Liver (tissue), 3 donors: ENCODE measurements at regions not wholly inside any gene's neighbourhood (a gene's known extent, or its start where the extent isn't known, plus 50 kb on each side); places are given as distances from the start of the nearest gene placed in this dataset.

Experiments used
- GABPA ChIP-seq, 2 donors: IDR thresholded peaks in 1 of 2; conservative IDR thresholded peaks in 1 of 2; 2 replicates each; pipeline ENCODE4 v1.6.1; 2016; ENCODE audit warnings: antibody characterized with exemption in 2 of 2, mild to moderate bottlenecking in 1 of 2, moderate library complexity in 1 of 2
- HNF4G ChIP-seq: IDR thresholded peaks from 2 replicates; pipeline ENCODE4 v1.6.1; 2016; ENCODE audit warnings: antibody characterized with exemption
- JUND ChIP-seq, 2 donors: IDR thresholded peaks; 2 replicates each; pipeline ENCODE4 v1.6.1; 2016; ENCODE audit warnings: antibody characterized with exemption in 2 of 2
- TAF1 ChIP-seq: conservative IDR thresholded peaks from 2 replicates; pipeline ENCODE4 v1.6.1; 2016; ENCODE audit warnings: antibody characterized with exemption, mild to moderate bottlenecking
- ZBTB33 ChIP-seq: IDR thresholded peaks from 2 replicates; pipeline ENCODE4 v1.6.1; 2016; ENCODE audit warnings: antibody characterized with exemption
- TF ChIP-seq, protein P1 (sequence below): fragments of 150-350 bp; IDR thresholded peaks from 2 replicates; pipeline ENCODE4 v1.5.1; 2017; ENCODE audit warnings: improper control_type of control experiment, low read depth, low read length; ENCODE audit not compliant: missing input control
- TF ChIP-seq, protein P2 (sequence below): IDR thresholded peaks from 2 replicates; pipeline ENCODE4 v1.6.1; 2016; ENCODE audit warnings: antibody characterized with exemption
- donor health status: healthy.
- donor health status: healthy.

GRCh38 chr13:40251343-40252032 lies 415.0 kb downstream of the FOXO1 start:
- TF ChIP-seq, protein P1, sequence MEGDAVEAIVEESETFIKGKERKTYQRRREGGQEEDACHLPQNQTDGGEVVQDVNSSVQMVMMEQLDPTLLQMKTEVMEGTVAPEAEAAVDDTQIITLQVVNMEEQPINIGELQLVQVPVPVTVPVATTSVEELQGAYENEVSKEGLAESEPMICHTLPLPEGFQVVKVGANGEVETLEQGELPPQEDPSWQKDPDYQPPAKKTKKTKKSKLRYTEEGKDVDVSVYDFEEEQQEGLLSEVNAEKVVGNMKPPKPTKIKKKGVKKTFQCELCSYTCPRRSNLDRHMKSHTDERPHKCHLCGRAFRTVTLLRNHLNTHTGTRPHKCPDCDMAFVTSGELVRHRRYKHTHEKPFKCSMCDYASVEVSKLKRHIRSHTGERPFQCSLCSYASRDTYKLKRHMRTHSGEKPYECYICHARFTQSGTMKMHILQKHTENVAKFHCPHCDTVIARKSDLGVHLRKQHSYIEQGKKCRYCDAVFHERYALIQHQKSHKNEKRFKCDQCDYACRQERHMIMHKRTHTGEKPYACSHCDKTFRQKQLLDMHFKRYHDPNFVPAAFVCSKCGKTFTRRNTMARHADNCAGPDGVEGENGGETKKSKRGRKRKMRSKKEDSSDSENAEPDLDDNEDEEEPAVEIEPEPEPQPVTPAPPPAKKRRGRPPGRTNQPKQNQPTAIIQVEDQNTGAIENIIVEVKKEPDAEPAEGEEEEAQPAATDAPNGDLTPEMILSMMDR = no peak
- TF ChIP-seq HNF4G (no peak), GABPA (IDR thresholded peaks at IDR 0.05 in 1 of 2, conservative IDR thresholded peaks at IDR 0.05 in 1 of 2) (no peak), TAF1 (no peak), JUND (IDR thresholded peaks at IDR 0.05) (no peak), ZBTB33 (no peak)
- TF ChIP-seq, protein P2, sequence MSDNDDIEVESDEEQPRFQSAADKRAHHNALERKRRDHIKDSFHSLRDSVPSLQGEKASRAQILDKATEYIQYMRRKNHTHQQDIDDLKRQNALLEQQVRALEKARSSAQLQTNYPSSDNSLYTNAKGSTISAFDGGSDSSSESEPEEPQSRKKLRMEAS = no peak
